GM23248 (cell line): ENCODE measurements at regions not wholly inside any gene's neighbourhood (a gene's known extent, or its start where the extent isn't known, plus 50 kb on each side); places are given as distances from the start of the nearest gene placed in this dataset.

Experiments
- DNase-seq: peaks from one replicate; pipeline ENCODE4 v3.0.0-alpha.2; 2015
- H2AFZ ChIP-seq: fragments of 200-600 bp; sonication (generic); 2 replicates; pipeline ENCODE4 v1.6.1; 2016; ENCODE audit warnings: antibody characterized with exemption
- H3F3A ChIP-seq: fragments of 200-600 bp; sonication (generic); 2 replicates; pipeline ENCODE4 v1.6.1; 2016; ENCODE audit warnings: mild to moderate bottlenecking, antibody characterized with exemption, mixed run types; ENCODE audit not compliant: insufficient read depth
- H3K27ac ChIP-seq: fragments of 200-600 bp; sonication (generic); 2 replicates; pipeline ENCODE4 v1.5.1; 2016; ENCODE audit warnings: mild to moderate bottlenecking
- H3K27me3 ChIP-seq: fragments of 200-600 bp; sonication (generic); replicated peaks from 2 replicates; pipeline ENCODE4 v1.6.1; 2016; ENCODE audit warnings: mild to moderate bottlenecking; ENCODE audit not compliant: insufficient read depth
- H3K36me3 ChIP-seq: fragments of 200-600 bp; sonication (generic); 2 replicates; pipeline ENCODE4 v1.6.1; 2016; ENCODE audit warnings: low read depth, mild to moderate bottlenecking
- H3K4me1 ChIP-seq: fragments of 200-600 bp; sonication (generic); 2 replicates; pipeline ENCODE4 v1.6.1; 2016; ENCODE audit warnings: mild to moderate bottlenecking; ENCODE audit not compliant: insufficient read depth
- H3K4me2 ChIP-seq: fragments of 200-600 bp; sonication (generic); one replicate; pipeline ENCODE4 v1.6.1; 2016; ENCODE audit warnings: mild to moderate bottlenecking; ENCODE audit not compliant: unreplicated experiment
- H3K4me3 ChIP-seq: fragments of 200-600 bp; sonication (generic); 2 replicates; pipeline ENCODE4 v1.5.1; 2016; ENCODE audit warnings: mild to moderate bottlenecking
- H3K79me2 ChIP-seq: fragments of 200-600 bp; sonication (generic); 2 replicates; pipeline ENCODE4 v1.6.1; 2016; ENCODE audit warnings: mild to moderate bottlenecking; ENCODE audit not compliant: insufficient read depth
- H3K9ac ChIP-seq: fragments of 200-600 bp; sonication (generic); 2 replicates; pipeline ENCODE4 v1.6.1; 2016; ENCODE audit warnings: mild to moderate bottlenecking
- H3K9me2 ChIP-seq: fragments of 200-600 bp; sonication (generic); 2 replicates; pipeline ENCODE4 v1.6.1; 2016; ENCODE audit warnings: mixed run types, mild to moderate bottlenecking, moderate library complexity; ENCODE audit not compliant: insufficient read depth
- H3K9me3 ChIP-seq: fragments of 200-600 bp; sonication (generic); one replicate; pipeline ENCODE4 v1.6.1; 2017; ENCODE audit warnings: low read depth
- H4K20me1 ChIP-seq: fragments of 200-600 bp; sonication (generic); 2 replicates; pipeline ENCODE4 v1.6.0; 2016; ENCODE audit not compliant: insufficient read depth
- EZH2 ChIP-seq: fragments of 200-600 bp; sonication (generic); IDR thresholded peaks from 2 replicates; pipeline ENCODE4 v1.6.1; 2018; ENCODE audit warnings: antibody characterized with exemption, mild to moderate bottlenecking; ENCODE audit not compliant: insufficient read depth, poor library complexity, severe bottlenecking
- EZH2phosphoT487 ChIP-seq: fragments of 200-600 bp; sonication (generic); IDR thresholded peaks from 2 replicates; pipeline ENCODE4 v1.6.1; 2018; ENCODE audit warnings: antibody characterized with exemption, moderate library complexity, mild to moderate bottlenecking, low read depth; ENCODE audit not compliant: insufficient read depth
- WGBS, 2 experiments: methylation state at CpG; one replicate each; pipeline ENCODE4 v1.1.6; 2015 to 2017; ENCODE audit warnings: low lambda C conversion rate in 2 of 2, low coverage in 1 of 2; ENCODE audit errors: missing lambda C conversion rate in 2 of 2; 5-methylcytosine and 5-hydroxymethylcytosine counted together
- in situ Hi-C: fragments of 300-500 bp; cut with MboI; formaldehyde crosslinking; loops from 2 replicates; pipeline ENCODE4 v1.15.0; 2020

DNA sequence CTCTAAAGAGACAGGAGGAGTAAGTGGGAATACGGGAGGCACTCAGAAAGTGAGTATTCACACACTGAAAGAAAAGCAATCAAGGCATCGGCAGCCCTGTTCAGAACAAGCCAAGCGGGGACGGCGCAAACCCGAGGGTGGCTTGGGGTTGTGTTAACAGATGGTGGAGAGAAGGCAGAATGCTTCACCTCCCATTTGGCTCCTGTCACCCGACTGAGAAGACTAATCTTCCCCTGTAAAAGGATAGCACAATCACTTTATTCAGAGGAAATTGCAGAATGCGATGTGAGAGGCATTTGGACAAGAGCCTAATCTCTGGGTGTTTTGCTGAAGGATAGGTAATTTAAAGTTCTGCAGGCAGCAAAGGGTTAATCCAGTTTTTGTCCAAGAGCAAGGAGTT is 119.3 kb upstream of the WSCD1 start:
- Histone ChIP-seq H3K4me1 (no peaks in the 10 kb centered on the region), H3K9me2 (no peaks in the 10 kb centered on the region), H3K9me3 (no peaks in the 10 kb centered on the region), H3K79me2 (no peaks in the 10 kb centered on the region), H3K9ac (no peak overlapping the region), H3K27ac (no peak overlapping the region), H4K20me1 (no peaks in the 10 kb centered on the region), H3K27me3 (no peaks in the 10 kb centered on the region), H3K4me3 (no peak overlapping the region), H3F3A (no peaks in the 10 kb centered on the region), H3K36me3 (no peaks in the 10 kb centered on the region), H2AFZ (no peak overlapping the region), H3K4me2 (no peak overlapping the region)
- in situ Hi-C loops: no loop called here
- TF ChIP-seq EZH2phosphoT487: no peak
- no peak for TF ChIP-seq EZH2
- 2% methylated on average over 8 of the region's 8 CpGs for WGBS, 2 experiments
- DNase-seq: no peak

DNA sequence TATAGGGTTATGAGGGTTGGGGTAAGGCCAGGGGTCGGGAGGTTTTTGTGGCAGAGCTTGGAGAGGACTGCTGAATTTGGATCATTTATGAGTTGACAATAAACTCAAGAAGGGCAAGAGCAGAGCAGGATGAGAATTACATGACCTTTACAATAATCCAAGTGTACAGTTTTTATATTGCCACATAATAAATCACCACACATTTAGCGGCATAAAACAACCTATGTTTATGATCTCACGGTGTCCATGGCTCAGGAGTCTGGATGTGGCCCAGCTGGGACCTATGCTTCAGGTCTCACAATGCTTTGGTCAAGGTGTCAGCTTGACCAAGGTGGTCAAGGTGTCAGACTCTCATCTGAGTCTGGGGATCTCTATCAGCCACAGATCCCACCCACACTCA is 118.3 kb upstream of the WSCD1 start:
- TF ChIP-seq EZH2phosphoT487 (no peak), EZH2 (no peak)
- in situ Hi-C loops: no loop called here
- H3K79me2 ChIP-seq: no peaks in the 10 kb centered on the region
- no peak overlapping the region for H3K27ac ChIP-seq
- DNase-seq: no peak
- H3K4me1 ChIP-seq: no peaks in the 10 kb centered on the region
- no peak overlapping the region for H3K4me3 ChIP-seq
- no peak overlapping the region for H3K4me2 ChIP-seq
- no peak overlapping the region for H2AFZ ChIP-seq
- 13 to 17% methylated on average over 3 of the region's 3 CpGs for WGBS, 2 experiments
- no peaks in the 10 kb centered on the region for H3K9me3 ChIP-seq
- no peaks in the 10 kb centered on the region for H3K9me2 ChIP-seq
- no peak overlapping the region for H3K9ac ChIP-seq
- no peaks in the 10 kb centered on the region for H3K27me3 ChIP-seq
- no peaks in the 10 kb centered on the region for H3K36me3 ChIP-seq
- H4K20me1 ChIP-seq: no peaks in the 10 kb centered on the region
- H3F3A ChIP-seq: no peaks in the 10 kb centered on the region

DNA sequence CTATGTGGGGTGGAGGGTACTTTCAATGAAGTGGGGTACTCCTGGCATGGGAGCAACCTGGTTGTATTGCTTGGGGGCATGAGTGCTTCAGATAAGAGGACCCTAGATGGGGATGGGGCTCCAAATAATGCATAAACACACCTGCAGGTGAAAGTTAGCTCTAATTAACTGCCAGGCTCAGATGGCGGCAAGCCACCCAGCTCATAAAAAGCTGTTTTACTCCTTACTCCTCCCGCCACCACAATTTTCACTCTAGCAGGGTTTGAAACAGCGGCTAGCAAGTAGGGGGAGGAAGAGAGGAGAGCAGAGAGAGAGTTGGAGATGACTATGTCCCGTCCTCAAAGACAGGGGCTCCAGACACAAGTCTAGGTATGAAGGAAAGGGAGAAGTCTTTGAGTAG is 117.7 kb upstream of the WSCD1 start:
- in situ Hi-C loops: no loop called here
- TF ChIP-seq EZH2 (no peak), EZH2phosphoT487 (no peak)

DNA sequence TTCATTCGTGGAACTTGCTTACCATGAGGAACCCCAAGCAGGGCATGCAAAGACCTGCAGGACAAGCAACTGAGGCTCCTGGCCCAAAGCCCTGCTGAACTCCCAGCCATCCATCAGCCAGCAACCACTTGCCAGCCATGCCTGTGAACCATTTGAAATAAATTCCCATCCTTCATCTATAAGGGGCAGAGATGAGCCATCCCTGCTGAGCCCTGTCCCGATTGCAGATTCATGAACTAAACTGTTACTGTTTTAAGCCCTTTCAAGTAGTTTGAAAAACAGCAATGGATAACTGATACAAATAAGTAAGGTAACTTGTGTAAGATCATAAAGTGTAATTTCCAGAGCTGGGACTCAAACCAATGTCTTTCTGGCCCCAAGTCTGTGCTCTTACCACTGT is 114.4 kb upstream of the WSCD1 start:
- no peaks in the 10 kb centered on the region for H3K79me2 ChIP-seq
- in situ Hi-C loops: no loop called here

More for the DNA sequence above, 117.7 kb upstream of the WSCD1 start:
- no peak overlapping the region for H3K4me2 ChIP-seq
- no peak overlapping the region for H2AFZ ChIP-seq
- 20 to 26% methylated on average over 4 of the region's 4 CpGs for WGBS, 2 experiments
- DNase-seq: no peak
- no peaks in the 10 kb centered on the region for H3F3A ChIP-seq
- no peaks in the 10 kb centered on the region for H3K4me1 ChIP-seq
- no peaks in the 10 kb centered on the region for H3K27me3 ChIP-seq
- no peaks in the 10 kb centered on the region for H3K36me3 ChIP-seq
- no peaks in the 10 kb centered on the region for H3K9me2 ChIP-seq
- H3K27ac ChIP-seq: no peak overlapping the region
- H3K4me3 ChIP-seq: no peak overlapping the region
- no peaks in the 10 kb centered on the region for H4K20me1 ChIP-seq
- H3K79me2 ChIP-seq: no peaks in the 10 kb centered on the region
- H3K9ac ChIP-seq: no peak overlapping the region
- H3K9me3 ChIP-seq: no peaks in the 10 kb centered on the region

DNA sequence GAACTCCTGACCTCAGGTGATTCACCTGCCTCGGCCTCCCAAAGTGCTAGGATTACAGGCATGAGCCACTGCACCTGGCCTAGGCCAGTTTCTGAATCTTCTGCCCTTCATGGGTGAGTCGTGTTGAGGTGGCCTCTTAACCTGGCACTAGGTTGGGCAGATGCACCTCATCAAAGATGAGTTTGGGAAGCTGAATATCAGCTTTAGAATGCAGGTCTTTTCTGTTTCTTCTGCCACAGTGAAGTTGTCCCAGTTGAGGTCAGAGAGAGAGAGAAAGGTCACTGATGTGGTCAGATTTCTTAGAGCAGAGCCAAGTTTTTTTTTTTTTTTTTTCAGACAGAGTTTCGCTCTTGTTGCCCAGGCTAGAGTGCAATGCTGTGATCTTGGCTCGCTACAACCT is 111.3 kb upstream of the WSCD1 start:
- H3K79me2 ChIP-seq: no peaks in the 10 kb centered on the region
- no peaks in the 10 kb centered on the region for H3K4me1 ChIP-seq
- no peaks in the 10 kb centered on the region for H3F3A ChIP-seq
- no peaks in the 10 kb centered on the region for H3K9me2 ChIP-seq
- H3K4me3 ChIP-seq: no peak overlapping the region
- H3K27me3 ChIP-seq: no peaks in the 10 kb centered on the region
- no peaks in the 10 kb centered on the region for H3K9me3 ChIP-seq
- WGBS, 2 experiments: 19 to 20% methylated on average over 4 of the region's 4 CpGs
- no peaks in the 10 kb centered on the region for H4K20me1 ChIP-seq
- H3K4me2 ChIP-seq: no peak overlapping the region
- no peaks in the 10 kb centered on the region for H3K36me3 ChIP-seq
- no peak overlapping the region for H3K27ac ChIP-seq
- TF ChIP-seq EZH2: no peak
- TF ChIP-seq EZH2phosphoT487: no peak
- H3K9ac ChIP-seq: no peak overlapping the region
- no peak overlapping the region for H2AFZ ChIP-seq
- in situ Hi-C loops: no loop called here
- DNase-seq: no peak

More for the DNA sequence above, 114.4 kb upstream of the WSCD1 start:
- no peak overlapping the region for H3K4me2 ChIP-seq
- H3K4me1 ChIP-seq: no peaks in the 10 kb centered on the region
- no peaks in the 10 kb centered on the region for H3K9me2 ChIP-seq
- no peak for DNase-seq
- WGBS, 2 experiments: 24 to 27% methylated on average over 2 of the region's 2 CpGs
- no peaks in the 10 kb centered on the region for H4K20me1 ChIP-seq
- H3K27ac ChIP-seq: no peak overlapping the region
- no peak overlapping the region for H2AFZ ChIP-seq
- H3F3A ChIP-seq: no peaks in the 10 kb centered on the region
- H3K36me3 ChIP-seq: no peaks in the 10 kb centered on the region
- no peaks in the 10 kb centered on the region for H3K27me3 ChIP-seq
- H3K9ac ChIP-seq: no peak overlapping the region
- TF ChIP-seq EZH2phosphoT487 (no peak), EZH2 (no peak)
- H3K9me3 ChIP-seq: no peaks in the 10 kb centered on the region
- H3K4me3 ChIP-seq: no peak overlapping the region
